ENCODE measurements at regions not wholly inside any gene's neighbourhood (a gene's known extent, or its start where the extent isn't known, plus 50 kb on each side); places are given as distances from the start of the nearest gene placed in this dataset.

- no peaks in the 10 kb centered on the region for H3K4me1 ChIP-seq (ENCODE audit: control insufficient read depth in 3 of 3, insufficient read depth in 3 of 3, low read length in 3 of 3)
- no peak overlapping the region for H3K9ac ChIP-seq (ENCODE audit: low read depth in 1 of 3, low read length in 3 of 3)
- no peaks in the 10 kb centered on the region for H3K9me3 ChIP-seq (ENCODE audit: control insufficient read depth in 3 of 3, low read length in 3 of 3)
- H3K36me3 ChIP-seq (ENCODE audit: control insufficient read depth in 3 of 3, insufficient read depth in 3 of 3, low read length in 3 of 3): no peaks in the 10 kb centered on the region
- no peaks in the 10 kb centered on the region for H3K27me3 ChIP-seq (ENCODE audit: control insufficient read depth in 3 of 3, insufficient read depth in 3 of 3, low read length in 3 of 3)
- no peak overlapping the region for H3K27ac ChIP-seq (ENCODE audit: low read depth, low read length)
- no peak overlapping the region for H3K4me3 ChIP-seq (ENCODE audit: low read length in 3 of 3)
Measured at GRCh38 chr5:18968966-18969365, 1019.0 kb downstream of the CDH18 start.

GRCh38 chr5:18970000-18970399, 1018.0 kb downstream of the CDH18 start:
- Histone ChIP-seq H3K4me3 (ENCODE audit: low read length in 3 of 3) (no peak overlapping the region), H3K4me1 (ENCODE audit: control insufficient read depth in 3 of 3, insufficient read depth in 3 of 3, low read length in 3 of 3) (no peaks in the 10 kb centered on the region), H3K27ac (ENCODE audit: low read depth, low read length) (no peak overlapping the region), H3K9ac (ENCODE audit: low read depth in 1 of 3, low read length in 3 of 3) (no peak overlapping the region), H3K9me3 (ENCODE audit: control insufficient read depth in 3 of 3, low read length in 3 of 3) (no peaks in the 10 kb centered on the region), H3K27me3 (ENCODE audit: control insufficient read depth in 3 of 3, insufficient read depth in 3 of 3, low read length in 3 of 3) (no peaks in the 10 kb centered on the region), H3K36me3 (ENCODE audit: control insufficient read depth in 3 of 3, insufficient read depth in 3 of 3, low read length in 3 of 3) (no peaks in the 10 kb centered on the region)

GRCh38 chr5:18972177-18972576, 1015.8 kb downstream of the CDH18 start:
- no peaks in the 10 kb centered on the region for H3K9me3 ChIP-seq (ENCODE audit: control insufficient read depth in 3 of 3, low read length in 3 of 3)
- no peak overlapping the region for H3K4me3 ChIP-seq (ENCODE audit: low read length in 3 of 3)

GRCh38 chr5:18975624-18976023, 1012.4 kb downstream of the CDH18 start:
- no peaks in the 10 kb centered on the region for H3K36me3 ChIP-seq (ENCODE audit: control insufficient read depth in 3 of 3, insufficient read depth in 3 of 3, low read length in 3 of 3)
- no peaks in the 10 kb centered on the region for H3K27me3 ChIP-seq (ENCODE audit: control insufficient read depth in 3 of 3, insufficient read depth in 3 of 3, low read length in 3 of 3)
- H3K27ac ChIP-seq (ENCODE audit: low read depth, low read length): no peak overlapping the region
- no peak overlapping the region for H3K4me3 ChIP-seq (ENCODE audit: low read length in 3 of 3)
- H3K4me1 ChIP-seq (ENCODE audit: control insufficient read depth in 3 of 3, insufficient read depth in 3 of 3, low read length in 3 of 3): no peaks in the 10 kb centered on the region
- H3K9ac ChIP-seq (ENCODE audit: low read depth in 1 of 3, low read length in 3 of 3): no peak overlapping the region
- H3K9me3 ChIP-seq (ENCODE audit: control insufficient read depth in 3 of 3, low read length in 3 of 3): no peaks in the 10 kb centered on the region

More at GRCh38 chr5:18972177-18972576, 1015.8 kb downstream of the CDH18 start:
- Histone ChIP-seq H3K4me1 (ENCODE audit: control insufficient read depth in 3 of 3, insufficient read depth in 3 of 3, low read length in 3 of 3) (no peaks in the 10 kb centered on the region), H3K9ac (ENCODE audit: low read depth in 1 of 3, low read length in 3 of 3) (no peak overlapping the region), H3K36me3 (ENCODE audit: control insufficient read depth in 3 of 3, insufficient read depth in 3 of 3, low read length in 3 of 3) (no peaks in the 10 kb centered on the region), H3K27ac (ENCODE audit: low read depth, low read length) (no peak overlapping the region), H3K27me3 (ENCODE audit: control insufficient read depth in 3 of 3, insufficient read depth in 3 of 3, low read length in 3 of 3) (no peaks in the 10 kb centered on the region)

- H3K27me3 ChIP-seq (ENCODE audit: control insufficient read depth in 3 of 3, insufficient read depth in 3 of 3, low read length in 3 of 3): no peaks in the 10 kb centered on the region
Measured at GRCh38 chr5:18977880-18978279, 1010.1 kb downstream of the CDH18 start.

GRCh38 chr5:18984559-18985080, 1003.4 kb downstream of the CDH18 start:
- Histone ChIP-seq H3K9me3 (ENCODE audit: control insufficient read depth in 3 of 3, low read length in 3 of 3) (peaks cover 0 to 3% (median 0%) of the 10 kb centered on the region in 3 donors), H3K9ac (ENCODE audit: low read depth in 1 of 3, low read length in 3 of 3) (no peak overlapping the region), H3K36me3 (ENCODE audit: control insufficient read depth in 3 of 3, insufficient read depth in 3 of 3, low read length in 3 of 3) (no peaks in the 10 kb centered on the region), H3K27ac (ENCODE audit: low read depth, low read length) (no peak overlapping the region), H3K4me3 (ENCODE audit: low read length in 3 of 3) (no peak overlapping the region), H3K4me1 (ENCODE audit: control insufficient read depth in 3 of 3, insufficient read depth in 3 of 3, low read length in 3 of 3) (no peaks in the 10 kb centered on the region), H3K27me3 (ENCODE audit: control insufficient read depth in 3 of 3, insufficient read depth in 3 of 3, low read length in 3 of 3) (no peaks in the 10 kb centered on the region)

More at GRCh38 chr5:18977880-18978279, 1010.1 kb downstream of the CDH18 start:
- Histone ChIP-seq H3K27ac (ENCODE audit: low read depth, low read length) (no peak overlapping the region), H3K9ac (ENCODE audit: low read depth in 1 of 3, low read length in 3 of 3) (no peak overlapping the region), H3K36me3 (ENCODE audit: control insufficient read depth in 3 of 3, insufficient read depth in 3 of 3, low read length in 3 of 3) (no peaks in the 10 kb centered on the region), H3K9me3 (ENCODE audit: control insufficient read depth in 3 of 3, low read length in 3 of 3) (peaks cover 0 to 3% (median 0%) of the 10 kb centered on the region in 3 donors), H3K4me3 (ENCODE audit: low read length in 3 of 3) (no peak overlapping the region), H3K4me1 (ENCODE audit: control insufficient read depth in 3 of 3, insufficient read depth in 3 of 3, low read length in 3 of 3) (no peaks in the 10 kb centered on the region)

GRCh38 chr5:18985171-18985758, 1002.7 kb downstream of the CDH18 start:
- H3K9ac ChIP-seq (ENCODE audit: low read depth in 1 of 3, low read length in 3 of 3): no peak overlapping the region
- H3K9me3 ChIP-seq (ENCODE audit: control insufficient read depth in 3 of 3, low read length in 3 of 3): peaks cover 0 to 3% (median 0%) of the 10 kb centered on the region in 3 donors
- no peak overlapping the region for H3K27ac ChIP-seq (ENCODE audit: low read depth, low read length)
- no peaks in the 10 kb centered on the region for H3K27me3 ChIP-seq (ENCODE audit: control insufficient read depth in 3 of 3, insufficient read depth in 3 of 3, low read length in 3 of 3)
- no peaks in the 10 kb centered on the region for H3K36me3 ChIP-seq (ENCODE audit: control insufficient read depth in 3 of 3, insufficient read depth in 3 of 3, low read length in 3 of 3)
- no peaks in the 10 kb centered on the region for H3K4me1 ChIP-seq (ENCODE audit: control insufficient read depth in 3 of 3, insufficient read depth in 3 of 3, low read length in 3 of 3)
- H3K4me3 ChIP-seq (ENCODE audit: low read length in 3 of 3): no peak overlapping the region

- Histone ChIP-seq H3K9me3 (ENCODE audit: control insufficient read depth in 3 of 3, low read length in 3 of 3) (peaks cover 0 to 3% (median 0%) of the 10 kb centered on the region in 3 donors), H3K27me3 (ENCODE audit: control insufficient read depth in 3 of 3, insufficient read depth in 3 of 3, low read length in 3 of 3) (no peaks in the 10 kb centered on the region), H3K36me3 (ENCODE audit: control insufficient read depth in 3 of 3, insufficient read depth in 3 of 3, low read length in 3 of 3) (no peaks in the 10 kb centered on the region), H3K27ac (ENCODE audit: low read depth, low read length) (no peak overlapping the region), H3K4me3 (ENCODE audit: low read length in 3 of 3) (no peak overlapping the region), H3K9ac (ENCODE audit: low read depth in 1 of 3, low read length in 3 of 3) (no peak overlapping the region), H3K4me1 (ENCODE audit: control insufficient read depth in 3 of 3, insufficient read depth in 3 of 3, low read length in 3 of 3) (no peaks in the 10 kb centered on the region)
Measured at GRCh38 chr5:18987101-18987500, 1000.9 kb downstream of the CDH18 start.

- H3K9me3 ChIP-seq (ENCODE audit: control insufficient read depth in 3 of 3, low read length in 3 of 3): no peaks in the 10 kb centered on the region
- H3K4me1 ChIP-seq (ENCODE audit: control insufficient read depth in 3 of 3, insufficient read depth in 3 of 3, low read length in 3 of 3): no peaks in the 10 kb centered on the region
- H3K36me3 ChIP-seq (ENCODE audit: control insufficient read depth in 3 of 3, insufficient read depth in 3 of 3, low read length in 3 of 3): no peaks in the 10 kb centered on the region
- H3K27ac ChIP-seq (ENCODE audit: low read depth, low read length): no peak overlapping the region
- H3K9ac ChIP-seq (ENCODE audit: low read depth in 1 of 3, low read length in 3 of 3): no peak overlapping the region
- H3K4me3 ChIP-seq (ENCODE audit: low read length in 3 of 3): no peak overlapping the region
- no peaks in the 10 kb centered on the region for H3K27me3 ChIP-seq (ENCODE audit: control insufficient read depth in 3 of 3, insufficient read depth in 3 of 3, low read length in 3 of 3)
Measured at GRCh38 chr5:18990852-18991251, 997.1 kb downstream of the CDH18 start.

GRCh38 chr5:18992264-18992663, 995.7 kb downstream of the CDH18 start:
- Histone ChIP-seq H3K9me3 (ENCODE audit: control insufficient read depth in 3 of 3, low read length in 3 of 3) (no peaks in the 10 kb centered on the region), H3K4me1 (ENCODE audit: control insufficient read depth in 3 of 3, insufficient read depth in 3 of 3, low read length in 3 of 3) (no peaks in the 10 kb centered on the region), H3K36me3 (ENCODE audit: control insufficient read depth in 3 of 3, insufficient read depth in 3 of 3, low read length in 3 of 3) (no peaks in the 10 kb centered on the region), H3K4me3 (ENCODE audit: low read length in 3 of 3) (no peak overlapping the region), H3K27ac (ENCODE audit: low read depth, low read length) (no peak overlapping the region), H3K27me3 (ENCODE audit: control insufficient read depth in 3 of 3, insufficient read depth in 3 of 3, low read length in 3 of 3) (no peaks in the 10 kb centered on the region), H3K9ac (ENCODE audit: low read depth in 1 of 3, low read length in 3 of 3) (no peak overlapping the region)
